Non-pigmented ciliary epithelial cell (primary cell): ENCODE measurements at regions not wholly inside any gene's neighbourhood (a gene's known extent, or its start where the extent isn't known, plus 50 kb on each side); places are given as distances from the start of the nearest gene placed in this dataset.

Experiments
- DNase-seq: peaks from one replicate; pipeline ENCODE4 v3.0.0-alpha.2; 2010; ENCODE audit warnings: low read depth

DNA sequence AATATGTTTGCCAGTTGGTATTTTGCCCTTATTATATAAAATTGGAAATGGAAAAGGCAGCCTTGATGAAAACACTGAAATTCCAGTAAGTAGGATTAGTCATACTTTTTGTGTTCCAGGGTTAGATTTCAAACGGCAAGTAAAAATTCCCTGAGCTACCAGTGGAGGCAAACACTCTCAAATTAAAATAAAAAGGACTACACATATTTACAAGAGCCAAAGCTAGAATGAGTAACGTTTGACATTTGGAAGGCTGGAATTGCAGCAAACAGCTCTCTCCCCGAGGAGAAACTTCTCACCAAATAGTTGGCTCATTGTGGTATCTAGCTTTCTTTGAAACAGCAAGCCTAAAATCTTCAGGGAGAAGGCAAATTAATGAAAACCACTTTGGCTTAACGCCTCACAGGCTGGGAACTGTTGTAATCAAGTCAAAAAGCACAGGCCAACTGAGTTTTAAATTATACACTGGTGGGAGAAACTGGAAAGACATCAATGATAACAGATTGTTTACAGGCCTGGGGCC, 288.4 kb downstream of the SNX13 start:
- no peak for DNase-seq

DNA sequence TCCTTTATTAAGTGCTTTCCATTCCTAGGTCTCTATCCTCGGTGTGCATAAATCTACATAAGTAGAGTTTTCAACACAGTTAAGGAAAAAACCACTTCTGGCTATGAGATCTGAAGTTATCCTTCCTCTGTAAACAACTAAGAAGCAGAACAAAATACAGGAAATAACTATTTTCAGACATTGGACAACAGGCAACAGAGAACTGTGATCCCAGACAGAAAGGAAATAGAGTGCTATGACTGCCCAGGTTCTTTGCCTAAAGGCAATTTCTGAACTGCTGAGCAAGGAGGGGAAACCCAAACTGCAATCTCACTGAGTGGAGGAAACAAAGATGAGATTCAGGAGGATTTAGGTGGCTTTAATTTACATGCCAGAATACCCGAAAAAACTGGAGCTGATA, 285.4 kb downstream of the SNX13 start:
- DNase-seq, result no peak

DNA sequence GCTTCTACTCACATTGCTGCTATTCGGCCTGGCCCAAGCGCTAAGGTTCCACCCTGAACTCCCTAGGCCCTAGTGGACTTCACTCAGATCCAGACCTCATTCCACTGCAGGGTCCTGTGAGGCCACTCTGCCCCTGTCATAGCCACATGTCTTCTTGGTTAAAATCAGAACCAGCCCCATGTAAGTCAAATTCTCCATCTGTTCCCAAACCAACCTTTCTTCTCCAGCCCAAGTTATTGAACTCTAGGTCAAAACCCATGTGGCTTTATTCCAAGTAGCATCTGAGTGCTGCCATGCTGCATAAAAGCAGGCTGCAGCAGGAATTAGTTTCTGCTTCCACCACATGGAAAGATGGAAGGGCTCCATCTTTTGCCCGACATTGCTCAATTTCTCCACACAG, 281.2 kb downstream of the SNX13 start:
- no peak for DNase-seq

DNA sequence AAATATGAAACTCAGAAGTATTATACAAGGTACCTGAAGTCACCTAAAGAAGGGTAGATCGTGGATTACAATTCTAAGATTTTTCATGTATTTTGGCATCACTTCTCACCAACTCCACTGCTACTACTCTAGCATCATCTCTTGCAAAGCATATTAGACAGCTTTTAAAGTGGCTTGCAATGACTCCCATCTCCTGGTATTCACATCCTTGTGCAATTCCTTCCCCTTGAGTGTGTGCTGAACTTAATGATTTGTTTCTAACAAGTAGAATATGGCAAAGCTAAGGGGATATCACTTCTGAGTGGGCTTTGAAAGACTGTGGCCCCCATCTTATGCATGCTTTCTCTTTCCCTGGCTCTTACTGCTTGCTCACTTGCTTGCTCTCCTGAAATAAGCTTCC, 280.2 kb downstream of the SNX13 start:
- no peak for DNase-seq

DNA sequence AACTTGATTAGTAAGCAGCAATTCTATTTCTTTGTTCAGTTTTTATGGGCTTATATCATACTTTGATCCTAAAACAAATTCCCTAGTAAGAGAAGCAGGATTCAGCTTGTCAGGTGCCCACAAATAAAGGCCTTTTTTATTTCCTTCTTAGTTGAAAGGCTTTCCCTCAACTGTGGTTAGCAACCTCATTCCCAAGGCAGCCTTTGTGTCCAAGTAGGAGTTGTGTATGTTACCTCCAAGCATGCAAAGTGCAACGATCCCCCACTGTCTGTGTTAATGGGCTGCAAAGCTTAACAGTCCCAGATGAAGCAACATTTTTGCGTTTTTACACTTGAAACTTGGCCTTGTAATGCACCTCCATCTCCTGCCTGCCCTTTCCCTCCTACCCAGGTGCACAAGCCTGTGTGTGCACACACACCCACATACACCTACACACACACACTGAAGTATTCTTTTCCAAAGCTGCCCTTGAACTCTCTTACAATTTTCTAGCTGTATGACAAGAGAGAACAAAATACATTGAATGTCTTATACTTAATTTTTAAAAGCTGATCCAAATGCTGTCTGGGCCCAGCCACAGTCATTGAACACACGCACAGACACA, 278.2 kb downstream of the SNX13 start:
- DNase-seq, result no peak

DNA sequence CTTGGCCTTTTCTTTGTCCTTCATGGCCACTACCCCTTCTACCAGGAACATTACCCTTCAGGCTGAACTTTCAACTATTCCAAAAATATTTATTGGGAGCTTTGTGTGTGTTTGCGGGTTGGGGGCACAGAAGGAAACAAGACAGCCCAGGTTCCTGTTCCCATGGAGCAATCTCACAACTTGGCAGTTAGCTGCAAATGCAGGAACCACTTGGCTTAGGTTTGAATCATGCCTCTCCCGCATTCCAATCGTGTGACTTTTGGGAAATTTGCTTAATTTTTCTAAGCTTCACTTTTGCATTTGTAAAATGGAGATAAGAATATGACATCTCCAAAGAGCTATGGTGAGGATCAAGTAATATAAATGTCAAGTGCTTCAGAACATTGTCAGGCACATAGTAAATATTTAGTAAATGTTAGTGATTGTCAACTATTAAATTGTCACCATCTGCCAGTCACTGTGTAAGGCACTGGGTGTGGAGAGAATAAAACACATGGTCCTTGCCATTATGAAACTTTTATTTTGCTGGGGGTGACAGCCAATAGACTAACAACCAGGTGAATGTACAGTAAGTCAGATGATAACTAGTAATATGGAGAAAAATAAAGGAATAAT, 277.1 kb downstream of the SNX13 start:
- DNase-seq, result no peak

DNA sequence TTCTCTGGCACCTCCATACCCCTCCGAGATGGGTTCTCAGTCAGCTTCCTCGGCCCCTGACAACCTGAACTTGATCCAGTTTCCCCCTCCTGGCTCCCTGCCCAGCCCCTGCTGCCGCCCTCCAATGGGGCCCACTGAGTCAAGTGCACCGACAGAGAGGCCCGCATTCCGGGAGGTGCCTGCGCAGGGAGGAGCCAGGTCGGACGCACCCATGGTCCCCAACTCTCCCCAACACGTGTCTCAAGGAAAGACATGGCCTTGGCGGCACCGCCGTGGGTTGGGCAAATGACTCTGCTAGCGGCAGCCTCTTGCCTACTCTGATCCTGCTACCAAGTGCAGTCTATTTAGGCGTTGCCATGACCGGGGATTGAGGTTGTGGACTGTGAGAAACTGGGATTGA, 275.3 kb downstream of the SNX13 start:
- DNase-seq, result no peak

DNA sequence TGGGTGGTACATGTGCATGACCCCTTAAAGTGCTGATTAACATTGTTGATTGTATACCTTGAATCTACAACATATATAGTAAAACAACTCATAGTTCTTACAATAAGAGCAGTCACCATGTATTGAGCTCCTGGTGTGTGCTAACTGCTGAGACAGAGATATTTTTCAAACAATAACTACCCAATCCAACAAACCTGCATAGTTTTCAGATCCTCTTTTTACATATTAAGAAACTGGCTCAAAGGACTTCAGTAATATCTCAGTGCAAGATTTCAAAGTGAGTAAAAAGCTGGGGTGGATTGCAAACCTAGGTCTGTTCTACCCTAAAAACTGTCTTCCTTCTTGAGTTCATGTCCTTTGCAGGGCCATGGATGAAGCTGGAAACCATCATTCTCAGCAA, 272.2 kb downstream of the SNX13 start:
- no peak for DNase-seq

DNA sequence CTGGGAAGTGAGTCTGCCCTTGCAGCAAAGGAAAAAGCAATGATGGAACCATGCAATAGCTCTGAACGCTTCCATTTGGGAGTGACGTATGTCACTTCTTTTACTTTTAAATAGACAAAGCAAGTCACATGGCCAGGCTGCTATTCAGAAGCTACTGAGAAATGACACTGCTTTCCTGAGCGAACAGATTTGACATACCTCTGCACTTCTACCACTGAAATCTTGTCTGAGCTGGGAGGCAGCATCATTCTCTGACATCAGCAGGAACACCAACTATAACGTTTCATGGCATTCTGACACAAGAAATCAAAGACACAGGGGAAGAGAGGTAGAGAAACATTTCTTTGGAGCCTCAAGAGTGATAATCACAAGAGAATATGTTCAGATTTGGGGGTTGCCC, 271.1 kb downstream of the SNX13 start:
- DNase-seq, result no peak

DNA sequence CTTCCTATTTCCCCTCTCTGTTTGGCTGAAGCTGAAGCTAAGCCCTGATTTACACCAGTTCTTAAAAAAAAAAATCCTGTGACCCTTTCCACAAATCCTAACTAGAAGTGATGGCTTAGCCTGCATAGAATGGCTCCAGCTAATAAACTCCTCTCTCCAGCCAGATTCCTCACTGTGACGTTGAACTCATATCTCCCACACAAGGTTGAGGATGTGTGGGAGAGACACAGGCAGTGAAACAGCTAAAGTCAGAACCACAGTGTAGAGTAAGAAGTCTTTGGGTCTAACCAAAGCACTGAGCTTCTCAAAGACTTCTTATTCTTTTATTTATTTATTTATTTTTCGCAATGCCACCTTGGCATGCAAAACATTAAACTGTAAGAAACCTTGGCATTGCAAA, 268.3 kb downstream of the SNX13 start:
- no peak for DNase-seq

DNA sequence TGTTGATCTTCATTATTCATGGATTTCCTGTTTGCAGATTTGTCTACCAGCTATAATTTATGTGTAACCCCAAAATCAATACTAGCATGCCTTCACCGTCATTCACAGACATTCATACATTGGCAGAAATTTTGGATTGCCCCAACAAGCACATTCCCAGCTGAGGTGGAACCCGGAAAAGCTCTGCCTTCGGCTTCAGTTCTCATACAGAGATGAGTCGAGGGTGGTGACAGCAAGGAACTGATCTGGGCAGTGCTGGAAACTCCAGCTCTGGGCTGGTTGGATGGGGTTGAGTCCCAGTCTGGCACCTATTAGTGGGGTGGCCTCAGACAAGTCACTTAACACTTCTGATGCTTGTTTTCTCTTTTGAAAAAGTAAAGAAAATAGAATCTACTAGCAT, 267.5 kb downstream of the SNX13 start:
- no peak for DNase-seq

DNA sequence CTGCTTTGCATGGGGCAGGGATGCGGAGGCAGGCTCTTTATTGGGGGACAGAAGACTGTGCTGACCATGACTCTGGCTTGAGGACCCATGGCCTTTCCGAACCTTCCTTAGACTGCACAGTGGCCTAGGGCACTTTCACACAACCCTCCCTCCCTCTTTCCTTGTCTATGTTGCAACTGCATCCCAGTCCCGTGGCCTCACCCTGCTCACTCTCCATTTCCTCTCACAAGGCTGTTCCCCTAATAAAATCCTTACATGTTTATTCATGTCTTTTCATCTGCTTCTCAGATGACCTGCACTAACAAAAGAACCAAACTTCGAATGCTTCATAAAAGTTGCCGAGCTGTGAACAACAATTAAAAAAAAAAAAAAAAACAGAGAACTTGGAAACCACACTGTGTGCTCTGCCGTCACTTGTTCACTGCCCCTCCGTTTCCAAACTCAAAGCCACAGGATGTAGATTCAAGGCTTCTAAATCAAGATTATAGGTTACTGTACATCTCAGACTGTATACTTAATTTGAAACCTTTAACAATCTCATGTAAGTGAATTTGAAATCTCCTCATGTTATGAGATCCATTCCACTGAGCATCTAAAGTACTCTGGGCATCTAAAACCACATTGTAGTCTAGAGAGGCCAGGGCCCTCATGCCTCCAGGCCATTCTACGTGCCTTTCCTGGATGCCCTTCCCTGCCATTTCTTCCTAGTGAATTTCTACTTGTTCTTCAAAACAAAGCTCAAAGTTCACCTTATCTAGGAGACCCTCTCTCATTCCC, 265.9 kb downstream of the SNX13 start:
- DNase-seq, result no peak

DNA sequence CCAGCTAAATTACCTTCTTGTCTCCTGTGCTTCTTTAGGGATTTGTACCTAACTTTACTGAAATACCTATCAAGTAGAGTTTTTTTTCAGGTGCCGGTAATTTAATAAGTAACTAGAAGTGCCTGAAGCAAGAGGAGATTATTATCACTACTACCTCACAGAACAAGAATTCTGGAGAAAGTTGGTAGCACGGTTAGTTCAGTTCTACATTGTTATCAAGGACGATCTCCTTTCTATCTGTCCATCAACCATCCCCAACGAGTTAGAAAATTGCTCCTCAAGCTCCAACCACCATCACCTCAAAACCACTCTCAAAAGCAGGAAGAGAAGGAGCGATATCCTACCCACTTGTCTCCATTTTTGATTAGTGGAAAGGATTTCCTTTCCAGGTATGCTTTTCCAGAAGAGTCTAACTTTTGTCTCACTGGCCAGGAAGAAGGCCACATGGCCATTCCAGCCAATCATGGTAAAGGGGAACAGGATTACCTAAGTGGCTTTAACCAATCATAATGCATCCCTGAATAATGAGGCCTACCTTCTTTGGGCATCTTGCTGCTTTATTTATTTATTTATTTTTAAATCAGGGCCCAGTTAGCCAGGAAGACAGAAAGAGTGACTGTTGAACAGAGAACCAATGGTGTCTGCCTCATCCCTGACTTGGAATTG, 265.2 kb downstream of the SNX13 start:
- DNase-seq, result no peak

DNA sequence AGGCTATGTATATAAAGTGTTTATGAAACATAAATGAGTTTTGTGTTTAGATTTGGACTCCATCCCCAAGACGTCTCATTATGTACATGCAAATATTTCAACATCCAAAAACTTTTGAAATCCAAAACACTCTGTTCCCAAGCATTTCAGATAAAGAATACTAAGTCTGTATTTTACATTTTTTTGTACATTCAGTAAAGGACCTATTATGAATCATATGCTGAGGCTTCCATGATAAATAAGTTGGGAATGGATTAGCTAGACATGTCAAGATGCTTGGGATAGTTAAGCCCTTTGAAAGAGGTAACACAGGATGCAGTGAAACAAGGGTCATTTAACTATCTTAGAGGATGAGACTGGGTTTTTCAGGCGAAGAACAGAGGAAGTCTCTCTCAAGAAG, 262.9 kb downstream of the SNX13 start:
- no peak for DNase-seq

DNA sequence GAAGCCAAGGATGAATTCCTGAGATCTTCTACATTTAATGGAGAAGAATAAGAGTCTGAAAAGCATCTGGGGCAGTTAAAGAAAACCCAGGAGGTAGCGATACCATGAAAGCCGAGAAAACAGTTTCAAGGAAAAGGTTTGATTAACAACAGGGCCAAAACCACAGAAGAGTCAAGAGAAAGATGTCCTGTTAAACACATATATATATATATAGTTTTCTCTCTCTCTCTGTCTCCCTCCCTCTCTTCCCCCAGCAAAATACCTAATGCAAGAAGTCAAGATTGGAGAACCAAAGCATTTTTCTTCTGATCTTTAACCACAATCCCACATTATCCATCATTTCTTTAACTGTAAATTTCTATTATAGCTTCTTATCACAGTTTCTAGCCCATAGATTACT, 261.4 kb downstream of the SNX13 start:
- no peak for DNase-seq

DNA sequence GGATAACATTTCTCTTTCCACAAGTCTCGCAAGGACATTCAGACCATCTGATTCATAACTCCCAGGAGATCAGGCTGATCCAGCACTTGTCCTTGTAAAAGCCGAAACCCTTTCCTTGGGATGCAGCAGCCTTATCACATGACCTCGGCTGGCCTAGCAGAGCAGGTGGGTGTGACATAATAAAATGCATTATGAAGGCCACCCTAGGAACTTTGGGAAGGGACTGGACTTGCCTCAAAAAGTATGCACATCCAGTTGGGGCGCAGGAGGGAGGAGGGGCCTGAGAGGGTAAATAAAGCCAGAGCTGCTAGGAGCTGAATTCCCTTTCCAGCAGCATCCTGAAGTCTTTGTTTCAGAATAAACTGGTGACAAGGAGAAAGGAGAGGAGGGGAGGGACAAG, 260.8 kb downstream of the SNX13 start:
- DNase-seq, result no peak

DNA sequence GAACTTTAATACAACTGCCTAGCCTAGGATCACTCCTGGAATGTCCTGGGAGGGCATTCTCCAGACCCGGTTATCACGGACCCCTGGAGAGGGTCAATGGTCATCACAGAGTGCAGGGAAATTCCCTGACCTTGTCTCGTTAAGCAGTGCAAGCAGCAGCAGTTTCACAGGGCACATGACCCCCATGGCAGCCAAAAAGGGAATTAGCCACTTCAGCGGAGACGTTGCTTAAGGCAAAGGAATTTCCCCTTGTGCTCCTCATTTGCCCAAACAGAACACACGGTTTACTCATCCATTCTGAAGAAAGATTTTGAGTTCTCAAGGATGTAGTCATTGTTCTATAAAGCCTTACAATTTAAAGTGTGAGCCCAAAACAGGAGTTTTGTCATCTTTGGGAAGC, 260.3 kb downstream of the SNX13 start:
- peak; percentile 72 for DNase-seq

DNA sequence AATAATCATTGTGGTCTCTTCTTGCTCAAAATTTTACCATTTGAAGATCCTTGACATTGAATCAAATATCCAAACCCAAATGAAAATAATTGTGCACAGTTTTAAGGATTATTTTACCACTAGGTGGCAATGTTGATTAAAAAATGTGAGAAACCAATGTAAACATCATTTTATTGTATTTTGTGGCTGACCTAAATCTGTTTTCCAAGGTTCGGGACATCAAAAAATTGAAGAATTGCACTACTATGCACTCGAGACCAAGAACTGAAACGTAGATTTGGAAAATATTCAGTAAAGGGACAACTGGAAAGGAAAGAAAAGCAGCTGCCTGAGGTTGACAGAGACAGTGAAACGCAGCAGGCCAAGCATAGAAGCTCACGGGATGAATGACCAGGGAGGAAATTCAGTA, 259.3 kb downstream of the SNX13 start:
- DNase-seq, result no peak

DNA sequence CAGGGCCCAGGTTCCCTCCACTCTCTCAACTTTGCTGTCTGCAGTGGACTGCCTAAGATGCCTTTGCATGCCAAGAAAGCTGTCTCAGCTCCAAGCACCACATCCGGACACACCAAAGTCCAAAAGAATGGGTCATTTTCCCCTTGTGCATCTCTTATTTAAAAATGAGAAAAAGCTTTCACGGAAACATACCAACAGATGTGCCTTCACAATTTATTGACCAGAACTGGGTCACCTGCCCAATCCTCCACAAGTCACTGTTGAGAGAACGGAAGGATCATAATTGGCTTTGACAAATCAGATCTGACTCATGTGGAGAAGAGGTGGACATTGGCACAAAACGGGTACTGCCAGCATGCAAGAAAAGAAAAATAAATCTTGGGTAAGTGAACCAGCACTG, 258.3 kb downstream of the SNX13 start:
- no peak for DNase-seq

DNA sequence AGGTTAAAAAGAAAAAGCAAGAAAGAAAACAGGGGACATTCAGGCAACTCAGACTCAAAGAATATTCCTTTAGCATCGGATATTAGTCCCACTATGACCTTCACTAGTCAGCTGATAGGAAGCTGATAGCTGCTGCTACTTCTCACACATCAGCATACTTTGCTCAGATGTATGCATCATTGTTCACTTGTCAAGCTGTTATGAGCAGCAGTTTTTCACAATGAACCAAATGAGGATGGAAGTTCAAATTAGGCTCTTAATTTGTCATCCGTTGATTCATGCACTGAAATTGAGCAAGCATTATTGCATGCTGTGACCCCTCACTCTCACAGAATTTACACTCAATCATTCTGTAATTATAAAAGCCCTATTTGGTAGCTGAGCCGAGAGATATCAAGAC, 257.7 kb downstream of the SNX13 start:
- DNase-seq, result no peak

DNA sequence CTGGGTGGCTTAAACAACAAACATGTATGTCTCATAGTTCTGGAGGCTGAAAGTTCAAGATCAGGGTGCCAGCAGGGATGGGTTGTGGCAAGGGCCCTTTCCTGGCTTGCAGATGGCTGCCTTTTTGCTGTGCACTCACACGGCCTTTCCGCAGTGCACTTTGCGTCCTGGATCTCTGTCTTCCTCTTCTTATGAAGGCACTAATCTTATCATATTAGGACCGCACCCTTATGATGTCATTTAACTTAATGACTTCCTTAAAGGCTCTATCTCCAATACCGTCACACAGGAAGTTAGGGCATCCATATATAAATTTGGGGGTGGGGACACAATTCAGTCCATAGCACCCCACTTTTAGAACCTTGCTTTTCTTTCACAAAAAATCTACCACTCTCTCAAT, 255.2 kb downstream of the SNX13 start:
- no peak for DNase-seq

DNA sequence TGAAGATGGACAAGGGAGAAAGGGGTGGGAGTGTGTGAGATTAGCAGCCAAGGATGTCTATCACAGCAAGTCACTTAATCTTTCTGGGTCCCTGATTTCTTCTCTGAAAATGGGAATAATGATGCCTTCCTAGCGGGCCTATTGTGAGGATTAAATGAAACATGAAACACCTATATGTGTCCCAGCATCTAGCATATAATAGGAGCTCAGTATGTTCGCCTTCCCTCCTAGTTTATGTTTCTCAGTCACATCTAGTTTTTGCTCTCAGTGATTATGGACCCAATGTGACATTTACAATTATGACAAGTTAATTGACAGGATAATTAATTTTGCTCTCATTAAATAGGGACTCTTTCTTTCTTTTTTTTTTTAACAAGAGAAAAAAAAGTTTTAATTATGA, 252.9 kb downstream of the SNX13 start:
- no peak for DNase-seq

DNA sequence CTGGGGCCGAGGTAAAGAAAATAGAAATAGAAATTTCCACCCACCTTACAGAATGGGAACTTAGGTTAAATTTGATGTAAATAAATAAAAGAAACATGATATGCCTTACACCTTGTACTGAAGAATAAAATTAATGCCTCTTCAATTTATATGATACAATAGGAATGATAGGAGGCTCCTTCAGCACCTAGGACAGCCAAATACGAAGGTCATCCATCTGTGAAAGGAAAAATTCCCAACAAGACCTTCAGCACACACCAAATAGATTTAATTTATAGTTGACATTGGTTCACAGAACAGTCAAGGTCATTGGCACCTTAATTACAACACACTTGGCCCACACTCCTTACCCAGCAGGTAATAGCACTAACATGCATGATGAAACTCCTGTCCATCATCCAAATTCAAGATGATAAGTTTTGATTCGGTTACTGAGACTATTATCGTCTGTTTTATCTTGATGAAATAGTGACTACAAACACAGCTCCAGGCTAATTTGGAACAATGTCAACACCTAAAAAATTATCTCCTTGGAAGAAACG, 250.9 kb downstream of the SNX13 start:
- no peak for DNase-seq
